ENCODE measurements at regions not wholly inside any gene's neighbourhood (a gene's known extent, or its start where the extent isn't known, plus 50 kb on each side); places are given as distances from the start of the nearest gene placed in this dataset.

GRCh38 chr7:67758551-67758950 lies 761.9 kb downstream of the TYW1 start:
- no peak overlapping the region for H3K27ac Mint-ChIP-seq (ENCODE audit: unreplicated experiment)
- peaks cover 28% of the 10 kb centered on the region for H3K9me3 Mint-ChIP-seq (ENCODE audit: unreplicated experiment)
- DNase-seq (ENCODE audit: low spot score), result no peak
- H3K27me3 Mint-ChIP-seq (ENCODE audit: unreplicated experiment), result peaks cover 5% of the 10 kb centered on the region
- H3K4me1 Mint-ChIP-seq (ENCODE audit: unreplicated experiment), result no peaks in the 10 kb centered on the region
- H3K4me3 Mint-ChIP-seq (ENCODE audit: unreplicated experiment), result no peak overlapping the region
- peaks cover 2% of the 10 kb centered on the region for H3K36me3 Mint-ChIP-seq (ENCODE audit: low read depth, unreplicated experiment)
- TF ChIP-seq CTCF (IDR thresholded peaks at IDR 0.05; ENCODE audit: unreplicated experiment), result no peak

- no peak for DNase-seq (ENCODE audit: low spot score)
- H3K36me3 Mint-ChIP-seq (ENCODE audit: low read depth, unreplicated experiment), result peaks cover 2% of the 10 kb centered on the region
- peaks cover 17% of the 10 kb centered on the region for H3K9me3 Mint-ChIP-seq (ENCODE audit: unreplicated experiment)
- H3K27me3 Mint-ChIP-seq (ENCODE audit: unreplicated experiment), result peaks cover 3% of the 10 kb centered on the region
- H3K4me1 Mint-ChIP-seq (ENCODE audit: unreplicated experiment), result no peaks in the 10 kb centered on the region
- H3K4me3 Mint-ChIP-seq (ENCODE audit: unreplicated experiment), result no peak overlapping the region
- no peak for TF ChIP-seq CTCF (IDR thresholded peaks at IDR 0.05; ENCODE audit: unreplicated experiment)
- no peak overlapping the region for H3K27ac Mint-ChIP-seq (ENCODE audit: unreplicated experiment)
Measured at GRCh38 chr7:67760971-67761370, 764.3 kb downstream of the TYW1 start.

- peaks cover 28% of the 10 kb centered on the region for H3K9me3 Mint-ChIP-seq (ENCODE audit: unreplicated experiment)
- peaks cover 3% of the 10 kb centered on the region for H3K27me3 Mint-ChIP-seq (ENCODE audit: unreplicated experiment)
Measured at GRCh38 chr7:67762516-67762915, 765.9 kb downstream of the TYW1 start.

GRCh38 chr7:67764289-67764688 lies 767.7 kb downstream of the TYW1 start:
- Mint-ChIP-seq H3K27me3 (ENCODE audit: unreplicated experiment) (peaks cover 2% of the 10 kb centered on the region), H3K9me3 (ENCODE audit: unreplicated experiment) (peaks cover 24% of the 10 kb centered on the region), H3K27ac (ENCODE audit: unreplicated experiment) (no peak overlapping the region), H3K4me3 (ENCODE audit: unreplicated experiment) (no peak overlapping the region), H3K4me1 (ENCODE audit: unreplicated experiment) (no peaks in the 10 kb centered on the region), H3K36me3 (ENCODE audit: low read depth, unreplicated experiment) (peaks cover 4% of the 10 kb centered on the region)
- no peak for TF ChIP-seq CTCF (IDR thresholded peaks at IDR 0.05; ENCODE audit: unreplicated experiment)
- DNase-seq (ENCODE audit: low spot score), result no peak

More at GRCh38 chr7:67762516-67762915, 765.9 kb downstream of the TYW1 start:
- DNase-seq (ENCODE audit: low spot score), result no peak
- Mint-ChIP-seq H3K4me1 (ENCODE audit: unreplicated experiment) (no peaks in the 10 kb centered on the region), H3K27ac (ENCODE audit: unreplicated experiment) (no peak overlapping the region), H3K36me3 (ENCODE audit: low read depth, unreplicated experiment) (peaks cover 6% of the 10 kb centered on the region), H3K4me3 (ENCODE audit: unreplicated experiment) (no peak overlapping the region)
- no peak for TF ChIP-seq CTCF (IDR thresholded peaks at IDR 0.05; ENCODE audit: unreplicated experiment)

GRCh38 chr7:67765481-67766175 lies 769.0 kb downstream of the TYW1 start:
- no peak overlapping the region for H3K4me3 Mint-ChIP-seq (ENCODE audit: unreplicated experiment)
- H3K9me3 Mint-ChIP-seq (ENCODE audit: unreplicated experiment), result peaks cover 28% of the 10 kb centered on the region
- peaks cover 2% of the 10 kb centered on the region for H3K27me3 Mint-ChIP-seq (ENCODE audit: unreplicated experiment)
- no peak overlapping the region for H3K27ac Mint-ChIP-seq (ENCODE audit: unreplicated experiment)
- DNase-seq (ENCODE audit: low spot score), result no peak
- H3K4me1 Mint-ChIP-seq (ENCODE audit: unreplicated experiment), result no peaks in the 10 kb centered on the region
- TF ChIP-seq CTCF (IDR thresholded peaks at IDR 0.05; ENCODE audit: unreplicated experiment), result no peak
- peaks cover 6% of the 10 kb centered on the region for H3K36me3 Mint-ChIP-seq (ENCODE audit: low read depth, unreplicated experiment)
